ENCODE measurements at regions not wholly inside any gene's neighbourhood (a gene's known extent, or its start where the extent isn't known, plus 50 kb on each side); places are given as distances from the start of the nearest gene placed in this dataset.
"Not testable (repeated sequence)": the region's sequence is repeated elsewhere in the genome, so short reads cannot be mapped to it uniquely, and the experiment has no call there.

DNA sequence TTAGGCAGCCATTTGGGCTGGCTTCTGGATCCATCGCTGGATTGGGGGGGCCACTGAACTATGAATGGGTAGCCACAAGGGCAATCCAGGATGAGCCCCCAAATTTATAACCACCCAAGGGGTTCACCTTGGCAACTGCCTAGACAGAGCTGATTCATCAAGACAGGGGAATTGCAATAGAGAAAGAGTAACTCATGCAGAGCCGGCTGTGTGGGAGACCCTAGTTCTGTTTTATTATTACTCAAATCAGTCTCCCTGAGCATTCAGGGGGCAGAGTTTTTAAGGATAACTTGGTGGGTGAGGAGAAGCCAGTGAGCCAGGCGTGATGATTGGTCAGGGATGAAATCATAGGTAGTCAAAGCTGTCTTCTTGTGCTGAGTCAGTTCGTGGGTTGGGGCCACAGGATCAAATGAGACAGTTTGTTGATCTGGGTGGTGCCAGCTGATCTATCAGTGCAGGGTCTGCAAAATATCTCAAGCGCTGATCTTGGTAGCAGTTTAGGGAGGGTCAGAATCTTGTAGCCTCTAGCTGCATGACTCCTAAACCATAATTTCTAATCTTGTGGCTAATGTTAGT, 57.9 kb downstream of the DNAJB9 start:
- no peak for DNase-seq (ENCODE audit: low read depth)

DNA sequence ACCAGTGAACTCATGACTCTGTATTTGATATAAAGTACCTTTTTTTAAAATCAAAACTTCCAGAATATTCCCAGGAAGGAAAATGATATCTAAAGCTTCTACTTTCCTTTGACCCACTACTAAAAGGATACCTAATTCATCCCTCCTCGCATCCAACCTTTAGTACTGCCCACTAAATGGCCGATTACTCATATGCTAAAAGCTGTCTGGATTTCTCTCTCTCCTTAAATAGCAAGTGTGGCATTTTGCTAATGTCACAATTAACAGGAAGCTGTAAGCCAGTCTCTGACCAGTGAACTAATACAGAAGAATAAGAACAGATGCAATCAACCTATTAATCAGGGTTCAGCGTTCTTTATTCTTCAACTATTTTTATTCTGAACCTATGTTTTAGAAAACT, 59.0 kb downstream of the DNAJB9 start:
- no peak for DNase-seq (ENCODE audit: low read depth)

DNA sequence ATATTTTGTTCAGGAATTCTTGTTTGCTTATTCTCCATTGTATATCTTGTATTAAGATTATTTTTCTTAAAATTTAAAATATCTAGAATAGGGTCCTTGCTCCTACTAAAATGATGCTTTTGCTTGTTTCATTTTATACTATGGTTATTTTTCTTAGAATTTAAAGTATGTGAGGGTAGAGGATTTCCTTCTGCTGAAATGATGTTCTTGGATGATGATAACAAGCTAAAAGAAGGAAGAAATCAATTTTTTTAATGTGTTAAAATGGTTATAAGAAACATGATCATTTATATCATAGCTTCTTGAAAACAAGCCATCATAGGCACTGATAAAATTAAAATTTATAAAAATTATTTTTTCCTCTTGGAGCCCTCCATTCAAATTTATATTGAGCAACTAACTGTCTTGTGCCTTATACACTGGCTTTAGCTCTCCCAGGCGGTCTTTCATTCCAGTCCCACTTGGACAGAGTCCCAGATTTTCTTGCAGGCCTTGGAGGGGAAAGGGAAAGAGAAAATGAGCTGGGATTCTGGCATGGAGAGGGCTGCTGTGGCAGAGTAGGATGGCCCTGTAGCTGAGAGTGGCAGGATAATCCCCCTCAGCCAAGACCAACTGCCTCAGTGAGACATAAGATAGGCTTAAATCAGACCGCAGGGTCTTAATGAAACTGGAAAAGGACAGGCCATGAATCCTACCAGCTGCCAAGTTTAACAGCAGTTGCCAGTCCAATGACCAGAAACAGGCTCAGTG, 60.2 kb downstream of the DNAJB9 start:
- no peak for DNase-seq (ENCODE audit: low read depth)

DNA sequence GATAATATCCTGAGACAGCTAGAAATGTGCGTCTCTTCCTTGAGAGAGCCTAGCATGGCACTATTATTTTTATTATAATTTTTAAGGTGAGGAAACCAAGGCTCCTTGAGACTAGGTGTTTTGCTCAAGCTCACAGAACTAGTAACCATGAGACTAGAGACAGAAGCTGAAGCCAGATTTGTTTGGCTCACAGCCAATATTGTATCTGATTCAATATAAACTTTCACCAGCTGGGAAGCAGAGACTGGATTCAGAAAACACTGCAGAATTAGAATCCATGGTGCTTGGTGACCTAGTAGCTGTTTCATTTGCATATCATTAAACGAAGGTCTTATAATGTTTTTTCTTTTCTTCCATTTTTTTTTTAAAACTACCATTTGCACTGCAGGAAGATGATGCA, 64.4 kb downstream of the DNAJB9 start:
- no peak for DNase-seq (ENCODE audit: low read depth)

DNA sequence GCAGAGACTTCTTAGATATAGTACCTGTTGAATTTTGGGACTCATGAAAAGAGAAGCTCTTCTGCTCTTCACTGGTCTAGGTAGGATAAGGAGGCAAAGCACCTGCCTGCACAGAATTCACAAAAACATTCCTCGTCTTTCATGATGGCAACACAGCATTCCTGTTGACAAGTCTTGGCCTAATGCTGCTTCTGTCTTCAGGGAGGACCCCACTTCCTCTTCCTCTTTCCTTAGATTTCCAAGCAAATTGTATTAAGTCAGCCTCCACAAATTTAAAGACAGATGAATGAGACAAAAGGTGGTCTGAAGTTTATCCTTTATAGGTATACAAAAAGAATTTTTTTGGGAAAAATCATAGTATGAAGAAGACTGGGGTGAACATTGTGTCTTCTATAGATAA, 64.9 kb downstream of the DNAJB9 start:
- DNase-seq (ENCODE audit: low read depth), result no peak

DNA sequence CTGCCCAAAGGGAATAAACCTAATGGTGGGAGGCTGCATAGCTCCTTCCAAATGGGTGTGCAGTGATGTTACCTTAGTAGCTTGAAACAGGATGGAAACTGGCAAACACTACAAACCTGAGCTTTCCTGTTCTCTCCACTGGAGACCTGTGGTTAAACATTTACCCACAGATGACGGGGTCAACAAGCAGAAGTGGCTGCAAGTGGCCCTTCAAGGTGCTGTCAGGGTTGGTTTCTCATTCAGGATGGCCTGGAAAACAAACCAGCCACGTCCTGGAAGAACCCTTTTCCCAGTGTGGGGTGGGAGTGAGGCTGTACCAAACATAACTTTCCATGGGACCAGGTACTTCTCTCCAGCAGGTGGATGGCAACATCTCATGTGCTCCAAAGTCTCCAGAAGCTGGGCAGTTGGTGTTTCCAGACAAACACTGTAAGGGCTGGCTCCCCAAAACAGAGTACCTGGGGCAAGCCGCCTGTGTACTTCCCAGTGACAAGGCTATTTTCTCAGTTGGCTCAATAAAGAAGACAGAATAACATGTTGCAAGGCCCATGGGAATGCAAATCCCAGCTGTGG, 67.5 kb downstream of the DNAJB9 start:
- DNase-seq (ENCODE audit: low read depth), result no peak

DNA sequence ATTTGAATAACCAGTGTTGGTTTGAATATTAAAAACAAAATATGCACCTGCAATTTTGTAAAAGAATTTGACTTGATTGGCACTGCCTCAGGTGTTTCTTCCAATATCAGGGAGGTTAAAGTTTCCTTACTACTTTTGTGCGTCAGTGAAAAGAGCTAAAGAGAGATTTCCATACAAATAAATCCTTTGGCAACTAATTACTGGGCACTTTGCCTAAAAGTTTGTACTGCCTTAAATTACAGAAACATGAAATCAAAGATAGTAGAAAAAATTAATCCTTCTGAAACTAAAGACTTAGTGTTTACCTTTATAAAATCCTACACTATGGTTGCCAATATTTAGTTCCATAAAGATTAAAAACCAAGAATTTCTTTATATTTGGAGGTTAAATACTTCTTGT, 72.5 kb downstream of the DNAJB9 start:
- no peak for DNase-seq (ENCODE audit: low read depth)

DNA sequence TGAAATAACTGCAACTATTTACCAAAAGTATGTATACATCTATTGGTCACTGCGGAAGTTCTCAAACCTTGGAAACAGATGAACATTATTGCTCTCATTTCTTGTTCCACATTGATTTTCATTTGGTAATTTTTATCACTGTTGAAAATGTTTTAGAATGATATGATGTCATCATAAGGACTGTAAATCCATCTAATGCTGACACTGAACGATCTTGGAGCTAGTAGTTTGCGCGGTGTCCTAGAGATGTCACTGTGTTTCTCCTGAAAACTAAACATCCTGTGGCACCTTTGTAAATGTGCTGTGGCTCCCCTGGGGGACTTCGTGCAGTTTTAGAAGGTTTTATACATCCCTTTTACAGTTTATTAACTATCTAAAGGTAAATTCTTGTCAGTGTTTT, 73.5 kb downstream of the DNAJB9 start:
- DNase-seq (ENCODE audit: low read depth), result no peak

DNA sequence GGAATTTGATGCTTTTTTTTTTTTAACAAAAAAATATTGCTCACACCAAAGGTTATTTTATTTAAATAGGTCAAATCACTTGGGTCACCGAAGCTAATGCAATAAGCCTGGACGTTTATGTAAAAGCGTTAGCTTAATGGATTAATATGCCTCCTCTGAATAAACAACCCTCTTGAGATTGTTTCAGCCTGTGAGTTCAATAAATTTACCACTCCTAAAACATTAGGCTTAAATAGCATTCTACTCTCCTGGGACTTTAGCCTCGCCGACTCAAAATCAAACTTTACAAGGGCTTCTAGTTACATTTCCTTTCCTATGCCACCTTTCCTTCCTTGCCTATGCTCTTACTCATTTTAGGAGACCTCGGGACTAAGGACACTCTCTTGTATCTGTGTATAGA, 79.3 kb downstream of the DNAJB9 start:
- no peak for DNase-seq (ENCODE audit: low read depth)

DNA sequence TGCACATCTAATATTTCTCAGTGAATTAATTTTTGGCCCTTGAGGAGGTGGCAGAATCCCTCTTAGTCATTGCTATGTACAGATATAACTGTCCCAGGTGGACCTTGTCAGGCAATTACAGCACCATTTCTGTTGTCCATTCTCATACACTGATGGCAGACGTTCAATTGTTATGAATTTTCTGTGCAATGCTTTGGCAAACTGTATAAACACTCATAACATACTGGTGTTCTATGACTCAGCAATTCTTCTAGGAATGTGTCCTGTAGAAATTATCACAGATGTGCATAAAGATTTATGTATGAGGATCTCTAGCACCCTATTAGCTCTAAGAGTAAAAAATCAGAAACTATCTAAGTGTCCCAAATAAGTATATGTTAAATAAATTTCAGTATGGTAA, 80.8 kb downstream of the DNAJB9 start:
- peak; percentile 53 for DNase-seq (ENCODE audit: low read depth)

DNA sequence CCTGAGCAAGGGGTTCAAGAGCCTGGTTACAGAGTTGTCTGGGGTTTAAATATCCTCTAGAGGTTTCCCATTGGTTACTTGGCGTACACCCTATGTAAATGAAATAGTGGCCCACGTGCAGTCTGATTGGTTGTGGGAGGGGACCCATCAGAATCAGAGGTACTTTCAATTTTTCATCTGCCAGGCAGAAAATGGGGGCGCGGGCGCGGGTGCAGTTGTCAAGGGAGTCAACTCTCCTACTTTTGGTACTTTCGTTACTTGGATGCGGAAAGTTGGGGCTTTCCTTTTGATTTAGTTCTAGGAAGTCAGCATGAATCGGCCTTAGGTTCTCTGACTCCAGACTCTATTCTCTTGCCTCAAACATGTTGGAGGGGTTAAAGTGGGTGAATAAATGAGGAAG, 83.2 kb downstream of the DNAJB9 start:
- DNase-seq (ENCODE audit: low read depth), result no peak

DNA sequence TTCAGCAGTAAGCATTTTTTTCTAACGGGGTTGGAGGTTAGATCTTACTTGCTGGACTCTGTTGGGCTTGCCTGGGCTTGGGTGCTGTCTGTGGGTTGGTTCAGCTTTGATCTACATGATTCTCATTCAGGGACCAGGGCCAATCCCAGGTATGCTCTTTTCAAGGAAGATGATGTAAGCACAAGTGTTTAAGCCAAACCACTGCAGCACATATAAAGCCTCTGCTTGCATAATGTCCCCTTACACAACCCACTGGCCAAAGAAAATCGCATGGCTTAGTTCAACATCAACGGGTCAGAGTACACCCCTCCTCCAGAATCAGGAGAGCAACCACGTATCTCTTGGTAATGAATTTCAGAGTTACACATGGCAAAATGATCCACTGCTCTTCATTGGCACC, 83.9 kb downstream of the DNAJB9 start:
- DNase-seq (ENCODE audit: low read depth), result no peak

DNA sequence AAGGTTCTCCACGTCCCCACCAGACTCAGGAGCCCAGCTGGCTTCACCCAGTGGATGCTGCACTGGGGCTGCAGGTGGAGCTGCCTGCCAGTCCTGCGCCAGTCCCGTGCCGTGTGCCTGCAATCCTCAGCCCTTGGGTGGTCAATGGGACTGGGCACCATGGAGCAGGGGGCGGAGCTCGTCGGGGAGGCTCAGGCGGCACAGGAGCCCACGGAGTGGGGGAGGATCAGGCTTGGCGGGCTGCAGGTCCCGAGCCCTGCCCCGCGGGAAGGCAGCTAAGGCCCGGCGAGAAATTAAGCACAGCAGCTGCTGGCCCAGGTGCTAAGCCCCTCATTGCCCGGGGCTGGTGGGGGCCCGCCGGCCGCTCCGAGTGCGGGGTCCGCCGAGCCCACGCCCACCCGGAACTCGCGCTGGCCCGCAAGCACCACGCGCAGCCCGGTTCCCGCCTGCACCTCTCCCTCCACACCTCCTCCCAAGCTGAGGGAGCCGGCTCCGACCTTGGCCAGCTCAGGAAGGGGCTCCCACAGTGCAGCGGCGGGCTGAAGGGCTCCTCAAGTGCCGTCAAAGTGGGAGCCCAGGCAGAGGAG, 87.6 kb downstream of the DNAJB9 start:
- DNase-seq (ENCODE audit: low read depth), result not testable (repeated sequence)

DNA sequence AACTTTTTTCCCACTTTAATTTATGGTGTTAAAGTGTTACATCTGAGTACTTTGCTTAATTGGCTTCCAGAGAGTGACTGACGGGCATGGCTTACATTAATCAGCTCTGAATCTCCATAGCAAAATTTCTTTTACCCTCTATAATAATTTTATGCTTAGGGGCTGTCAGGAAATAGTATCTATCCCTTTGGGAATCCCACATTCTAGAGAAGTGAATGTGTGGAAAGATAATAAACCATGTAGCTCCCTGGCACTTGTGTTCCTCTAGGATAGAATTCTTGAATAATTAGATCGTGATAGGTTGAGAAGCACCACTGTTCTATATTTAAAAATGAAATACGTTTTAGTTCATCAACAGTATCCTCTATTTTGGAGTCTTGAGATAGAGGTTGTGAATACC, 89.6 kb downstream of the DNAJB9 start:
- DNase-seq (ENCODE audit: low read depth), result no peak

DNA sequence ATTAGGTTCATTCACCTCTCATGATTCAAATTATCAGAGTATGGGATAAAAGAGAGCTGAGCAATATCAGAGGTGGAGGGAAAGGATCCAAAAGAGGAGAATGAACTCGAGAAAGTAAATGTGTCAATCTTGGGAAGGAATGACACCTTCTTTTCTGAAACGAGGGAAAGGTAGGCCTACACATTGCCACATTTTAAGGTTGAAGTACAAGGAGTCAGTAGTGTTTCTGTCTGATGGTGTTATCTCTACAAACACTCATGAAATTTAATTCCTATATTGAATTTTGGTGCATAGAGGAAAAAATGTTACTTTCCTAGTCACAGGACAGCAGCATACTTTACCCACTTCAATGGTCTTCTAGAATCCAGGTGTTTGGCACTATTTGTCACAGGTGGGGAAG, 90.2 kb downstream of the DNAJB9 start:
- no peak for DNase-seq (ENCODE audit: low read depth)

DNA sequence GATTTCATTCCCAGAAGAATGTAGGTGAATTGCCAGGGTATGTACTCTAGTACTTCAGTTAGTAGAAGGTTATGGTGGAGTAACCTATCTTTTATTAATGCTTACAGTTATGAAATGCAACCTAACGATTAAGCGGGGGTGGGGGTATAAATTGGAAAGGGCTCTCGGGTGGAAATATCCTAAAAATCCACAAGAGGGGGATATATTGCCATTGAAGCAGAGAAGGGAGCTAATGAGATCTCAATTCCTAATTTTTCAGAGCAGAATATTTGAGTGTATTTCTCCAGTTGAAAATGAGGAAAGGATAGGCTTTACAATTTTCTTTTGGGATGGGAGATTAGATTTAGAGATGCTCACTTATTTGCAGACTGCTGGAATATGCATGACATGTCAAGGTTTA, 90.8 kb downstream of the DNAJB9 start:
- DNase-seq (ENCODE audit: low read depth), result peak; percentile 12

DNA sequence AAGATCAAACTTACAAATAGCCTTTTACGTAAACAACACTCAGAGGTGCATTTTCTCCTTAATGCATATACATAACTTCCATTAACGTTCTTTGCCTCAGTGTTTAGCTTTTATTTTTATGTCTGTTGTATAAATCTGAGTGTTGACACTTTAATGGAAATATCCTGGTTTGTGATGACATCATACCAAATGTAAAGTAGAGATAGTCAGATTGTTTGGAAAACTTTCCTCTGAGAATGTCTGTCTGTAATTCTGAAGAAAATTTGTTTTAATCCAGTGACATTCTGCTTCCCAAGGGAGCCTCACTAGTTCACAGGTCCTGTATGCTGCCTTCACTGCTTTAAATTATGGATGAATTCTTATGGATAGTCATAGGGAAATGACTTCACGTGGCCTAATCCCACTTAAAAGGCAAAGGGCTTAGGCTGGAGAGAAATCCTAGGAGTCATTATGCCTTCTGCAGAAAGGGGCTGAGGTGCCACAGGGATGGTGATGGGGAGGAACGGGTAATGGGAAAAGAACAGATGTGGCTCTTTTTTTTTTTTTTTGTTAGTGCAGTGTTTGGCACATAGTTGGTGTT, 93.2 kb downstream of the DNAJB9 start:
- no peak for DNase-seq (ENCODE audit: low read depth)

DNA sequence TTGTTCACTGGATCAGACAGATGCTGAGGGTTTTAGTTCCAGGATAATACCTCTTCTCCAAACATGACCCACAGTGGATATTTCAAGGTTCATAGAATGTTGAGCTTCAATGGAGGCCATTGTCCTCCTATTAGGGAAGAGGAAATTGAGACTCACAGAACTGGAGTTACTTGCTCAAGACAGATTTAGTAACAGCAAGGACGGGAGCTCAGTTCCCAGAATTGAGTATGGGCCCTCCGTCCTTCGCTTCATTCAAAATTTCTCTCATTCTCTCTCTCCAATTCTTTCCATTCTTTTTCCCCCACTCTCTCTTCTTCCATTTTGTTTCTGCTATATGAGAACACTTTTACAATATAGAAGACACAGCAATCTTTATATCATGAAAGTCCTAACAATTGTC, 94.0 kb downstream of the DNAJB9 start:
- no peak for DNase-seq (ENCODE audit: low read depth)

DNA sequence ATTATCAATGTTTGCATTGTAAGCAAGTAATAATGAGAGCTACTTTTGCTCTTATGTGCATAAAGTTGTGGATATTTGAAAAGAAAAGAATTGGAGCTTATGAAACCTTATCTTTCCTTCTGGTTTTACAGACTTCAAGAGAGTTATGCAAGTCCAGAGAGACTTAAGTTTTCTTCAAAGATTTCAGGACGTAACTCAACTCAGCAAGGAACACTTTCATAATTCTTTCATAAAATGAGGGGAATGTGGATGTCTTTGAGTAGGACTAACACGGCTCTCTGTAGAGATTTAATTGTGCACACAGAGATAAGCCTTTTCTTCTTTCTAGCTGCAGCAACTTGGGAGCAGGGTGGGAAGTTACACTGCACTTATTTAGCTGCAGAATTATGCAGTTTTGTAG, 97.5 kb downstream of the DNAJB9 start:
- DNase-seq (ENCODE audit: low read depth), result no peak

DNA sequence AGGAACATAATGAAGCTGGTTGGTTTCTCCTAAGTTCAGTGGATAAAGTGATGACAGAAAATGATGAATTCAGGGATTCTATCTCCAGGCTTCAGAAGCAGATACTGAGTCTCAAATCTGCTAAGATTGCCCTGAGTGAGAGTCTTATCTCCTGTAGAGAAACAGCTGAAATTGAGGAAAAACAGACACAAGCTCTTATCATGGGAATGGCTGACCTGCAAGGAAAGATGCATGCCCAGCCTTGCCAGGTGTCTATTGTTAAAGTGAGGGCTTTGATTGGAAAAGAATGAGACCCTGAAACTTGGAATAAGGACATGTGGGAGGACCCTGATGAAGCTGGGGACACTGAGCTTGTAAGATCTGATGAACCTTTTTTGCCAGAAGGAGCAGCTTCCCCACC, 100.3 kb downstream of the DNAJB9 start:
- no peak for DNase-seq (ENCODE audit: low read depth)

DNA sequence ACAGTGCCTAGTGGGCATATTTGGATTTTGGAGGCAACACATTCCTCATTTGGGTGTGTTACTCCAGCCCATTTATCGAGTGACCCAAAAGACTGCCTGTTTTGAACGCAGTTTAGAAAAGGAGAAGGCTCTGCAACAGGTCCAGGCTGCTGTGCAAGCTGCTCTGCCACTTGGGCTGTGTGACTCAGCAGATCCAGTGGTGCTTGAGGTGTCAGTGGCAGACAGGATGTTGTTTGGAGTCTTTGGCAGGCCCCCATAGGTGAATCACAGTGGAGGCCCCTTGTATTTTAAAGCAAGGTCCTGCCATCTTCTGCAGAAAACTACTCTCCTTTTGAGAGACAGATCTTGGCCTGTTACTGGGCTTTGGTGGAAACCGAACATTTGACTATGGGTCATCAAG, 104.0 kb downstream of the DNAJB9 start:
- not testable (repeated sequence) for DNase-seq (ENCODE audit: low read depth)

DNA sequence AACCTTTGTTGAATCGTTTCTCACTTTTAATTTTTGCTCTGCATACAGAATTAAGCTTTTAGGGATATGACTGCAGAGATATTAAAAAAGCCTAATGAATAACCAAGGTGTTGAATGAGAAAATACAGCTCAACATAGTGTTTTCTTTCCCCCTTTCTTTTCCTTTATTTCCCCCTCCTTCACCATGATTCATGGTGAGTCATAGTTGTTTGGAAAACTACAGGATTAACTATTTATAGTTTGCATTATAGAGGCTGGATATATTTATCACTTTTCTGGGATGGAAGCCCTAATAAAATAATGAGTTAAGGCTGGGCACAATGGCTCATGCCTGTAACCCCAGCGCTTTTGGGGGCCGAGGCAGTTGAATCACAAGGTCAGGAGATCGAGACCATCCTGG, 115.0 kb downstream of the DNAJB9 start:
- peak; percentile 25 for DNase-seq (ENCODE audit: low read depth)

DNA sequence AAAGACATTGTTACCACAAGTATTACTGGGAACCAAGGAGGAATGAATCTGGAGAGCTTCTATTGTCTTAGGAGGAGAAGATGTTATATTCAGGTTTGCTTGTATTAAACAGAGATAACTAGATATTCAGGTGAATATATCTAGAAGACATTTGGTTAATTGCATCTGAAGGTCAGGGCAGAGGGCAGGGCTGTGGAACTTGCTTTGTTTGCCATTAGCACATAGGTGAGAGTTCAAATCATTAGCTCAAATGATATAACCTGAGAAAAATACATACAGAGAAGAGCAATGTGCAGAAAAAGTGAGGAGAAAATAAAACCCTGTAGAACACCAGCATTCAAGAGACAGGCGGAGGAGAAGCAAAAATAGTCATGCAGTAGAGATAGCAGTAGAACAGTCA, 116.8 kb downstream of the DNAJB9 start:
- no peak for DNase-seq (ENCODE audit: low read depth)

Data from LHCN-M2 (cell line).